ENCODE measurements at regions not wholly inside any gene's neighbourhood (a gene's known extent, or its start where the extent isn't known, plus 50 kb on each side); places are given as distances from the start of the nearest gene placed in this dataset.

DNA sequence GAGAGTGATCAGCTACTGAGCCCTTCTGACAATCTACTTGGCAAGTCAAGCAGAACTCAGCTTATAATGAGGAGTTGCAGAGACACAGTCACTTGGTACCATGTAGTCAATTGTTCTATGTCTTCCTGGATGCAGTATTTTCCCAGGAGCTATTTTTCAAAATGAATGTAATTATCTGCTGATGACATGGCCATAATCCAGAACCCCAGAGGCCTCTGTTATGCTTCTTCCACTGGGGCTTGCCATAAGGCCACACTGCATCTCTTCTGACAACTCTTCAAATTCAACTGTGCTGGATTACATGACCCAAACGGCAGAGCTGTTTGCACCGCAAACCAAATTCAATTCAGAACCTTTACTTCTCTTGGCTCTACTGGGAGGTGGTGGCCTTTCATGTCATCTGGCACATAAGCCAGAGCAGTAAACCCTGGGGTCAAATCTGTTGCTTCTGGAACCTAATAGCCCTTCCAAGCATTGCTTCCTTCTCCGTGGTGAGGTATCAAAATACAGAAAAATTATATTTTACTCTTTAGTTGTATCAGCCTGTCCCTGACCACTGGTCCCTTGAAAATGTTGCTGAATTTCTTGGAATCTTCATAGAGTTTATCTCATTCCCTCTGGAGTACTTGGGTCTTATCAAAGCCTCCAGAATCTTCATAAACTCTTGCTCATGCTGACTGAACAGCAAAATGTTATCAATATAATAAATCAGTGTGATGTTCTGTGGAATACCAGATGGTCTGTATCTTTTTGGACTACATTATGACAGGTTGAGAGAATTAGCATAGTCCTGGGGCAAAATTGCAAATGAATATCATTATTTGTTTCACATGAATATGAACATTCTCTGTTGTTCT is 79.4 kb upstream of the DCN start:
- DNase-seq = no peak

DNA sequence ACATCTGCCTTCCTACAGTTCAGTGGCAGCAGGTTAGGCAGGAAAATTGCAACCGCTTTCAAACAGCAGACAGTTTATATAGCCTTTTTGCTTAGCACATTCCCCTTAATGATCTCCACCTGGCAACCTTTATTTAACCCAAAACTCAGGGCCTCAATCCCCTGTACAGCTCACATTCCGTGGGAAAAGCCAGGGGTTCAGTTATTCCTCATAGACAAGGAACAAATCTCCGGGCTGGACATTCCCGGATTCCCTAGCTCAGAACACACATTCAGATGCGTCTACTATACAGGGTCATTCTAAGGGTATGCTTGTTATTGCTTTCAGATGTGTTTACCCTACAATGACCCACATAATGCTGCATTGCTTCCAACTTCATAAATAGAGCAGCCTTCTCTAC is 73.8 kb upstream of the DCN start:
- DNase-seq = no peak

DNA sequence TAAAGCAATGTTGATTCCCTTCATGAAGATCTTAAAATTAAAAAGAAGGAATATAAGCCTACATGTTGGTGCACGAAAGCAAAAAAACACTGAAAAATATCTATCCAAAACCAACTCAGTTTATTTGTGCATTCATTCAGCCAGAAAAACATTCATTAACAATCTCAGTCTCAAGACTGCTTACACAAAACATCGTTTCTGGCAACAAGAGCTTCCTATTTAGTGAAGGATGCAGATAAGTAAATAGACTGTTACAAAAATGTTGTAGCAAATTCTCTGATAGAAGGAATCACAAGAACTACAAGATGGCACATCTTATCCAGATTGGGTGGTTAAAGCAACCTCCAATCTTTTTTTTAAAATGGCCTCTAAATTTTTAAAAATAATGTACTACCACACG is 69.7 kb upstream of the DCN start:
- DNase-seq = no peak

DNA sequence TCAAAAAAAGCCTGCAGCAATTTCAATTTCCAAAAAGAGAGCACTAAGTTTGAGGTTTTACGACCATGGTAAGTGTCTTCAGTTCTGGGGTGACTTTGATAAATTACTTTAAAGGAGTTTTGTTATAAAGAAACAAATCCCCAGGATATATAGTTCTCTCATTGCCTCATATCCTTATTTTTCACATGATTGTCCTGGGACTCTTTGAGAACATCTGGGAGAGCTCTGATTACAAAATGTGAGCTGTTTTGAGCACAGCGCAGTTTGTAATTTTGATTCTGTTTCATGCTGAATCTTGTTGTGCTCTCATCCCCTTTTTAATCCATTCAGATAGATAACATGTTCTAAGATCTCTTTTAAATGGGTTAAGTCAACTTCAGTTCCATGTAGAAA is 67.7 kb upstream of the DCN start:
- no peak for DNase-seq

- DNase-seq = no peak
These were observed 67.1 kb upstream of the DCN start for GRCh38 chr12:91249518-91250272.

GRCh38 chr12:91249054-91249453 is 66.4 kb upstream of the DCN start:
- DNase-seq = no peak

DNA sequence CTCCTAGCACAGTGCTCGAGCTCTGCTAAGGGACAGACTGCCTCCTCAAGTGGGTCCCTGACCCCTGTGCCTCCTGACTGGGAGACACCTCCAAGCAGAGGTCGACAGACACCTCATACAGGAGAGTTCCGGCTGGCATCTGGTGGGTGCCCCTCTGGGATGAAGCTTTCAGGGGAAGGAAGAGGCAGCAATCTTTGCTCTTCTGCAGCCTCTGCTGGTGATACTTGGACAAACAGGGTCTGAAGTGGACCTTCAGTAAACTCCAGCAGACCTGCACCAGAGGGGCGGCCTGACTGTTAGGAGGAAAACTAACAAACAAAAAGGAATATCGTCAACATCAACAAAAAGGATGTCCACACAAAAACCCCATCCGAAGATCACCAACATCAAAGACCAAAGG is 60.6 kb upstream of the DCN start:
- DNase-seq = peak; percentile 95

DNA sequence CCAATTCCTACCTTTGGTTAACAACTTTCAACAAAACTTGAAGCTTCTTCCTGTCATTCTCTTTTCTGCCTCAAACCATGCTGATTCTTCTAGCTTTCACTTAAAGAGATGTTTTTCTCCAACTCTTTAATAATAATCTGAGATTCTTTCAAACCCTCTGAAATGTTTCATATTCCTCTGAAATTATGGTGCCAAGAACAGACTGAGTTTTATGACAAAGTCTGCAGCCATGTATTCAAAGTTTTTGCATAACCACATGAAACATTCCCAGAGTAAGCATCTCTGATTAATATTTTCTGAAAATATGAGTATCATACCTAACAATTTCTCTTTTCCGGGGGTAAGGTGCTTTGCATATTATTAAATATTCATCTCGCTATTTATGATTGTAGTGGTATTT is 59.1 kb upstream of the DCN start:
- no peak for DNase-seq

DNA sequence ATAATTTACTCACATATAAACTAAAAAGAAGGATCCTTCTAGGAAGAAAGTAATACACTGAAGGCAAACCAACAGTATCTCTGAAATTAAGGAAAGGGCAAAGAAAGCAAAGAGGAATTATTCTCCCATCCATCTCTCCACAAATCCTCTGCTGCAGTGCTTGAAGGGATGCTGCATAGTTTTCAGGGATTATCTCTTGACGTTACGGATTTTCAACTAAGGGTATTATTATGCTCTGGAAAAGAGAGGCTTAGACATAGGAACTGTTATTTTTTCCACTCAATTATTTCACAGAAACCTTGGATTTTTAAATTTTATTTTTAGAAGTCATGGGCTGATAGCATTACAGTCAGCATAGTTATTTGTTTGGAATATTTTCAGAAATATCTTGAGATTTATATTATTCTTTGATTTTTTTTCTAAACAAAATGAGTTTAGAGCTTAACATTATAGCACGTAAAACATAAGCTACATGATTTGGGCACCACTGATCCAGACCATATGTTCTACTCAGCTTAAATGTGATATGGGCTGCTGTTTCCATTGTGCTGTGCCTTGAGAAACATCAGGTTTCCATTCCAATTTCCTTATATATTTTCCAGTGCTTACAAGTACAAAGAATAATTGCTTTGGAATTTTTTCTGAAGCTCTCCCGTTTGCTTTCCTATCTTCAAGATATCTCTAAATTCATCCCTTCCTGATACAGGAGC is 57.9 kb upstream of the DCN start:
- no peak for DNase-seq

GRCh38 chr12:91239481-91239880 is 56.9 kb upstream of the DCN start:
- DNase-seq = no peak

Measured in T1000 (cell line).